ENCODE measurements at regions not wholly inside any gene's neighbourhood (a gene's known extent, or its start where the extent isn't known, plus 50 kb on each side); places are given as distances from the start of the nearest gene placed in this dataset.

- no peak for DNase-seq
Measured at GRCh38 chrX:17917945-17918577, 57.0 kb upstream of the RAI2 start.

GRCh38 chrX:17913801-17914200 is 52.7 kb upstream of the RAI2 start:
- no peak for DNase-seq

Data from NCI-H82 (cell line).